ENCODE measurements at regions not wholly inside any gene's neighbourhood (a gene's known extent, or its start where the extent isn't known, plus 50 kb on each side); places are given as distances from the start of the nearest gene placed in this dataset.

GRCh38 chr5:113901718-113902117 lies 388.2 kb downstream of the YTHDC2 start:
- H3K36me3 ChIP-seq: no peaks in the 10 kb centered on the region

GRCh38 chr5:113902917-113903660 lies 389.6 kb downstream of the YTHDC2 start:
- intact Hi-C loops (cut with DNase I): no loop called here
- Histone ChIP-seq H3K4me1 (no peaks in the 10 kb centered on the region), H3K27me3 (no peaks in the 10 kb centered on the region), H3K9me3 (no peaks in the 10 kb centered on the region), H3K36me3 (no peaks in the 10 kb centered on the region), H3K27ac (no peak overlapping the region), H3K4me3 (no peak overlapping the region)
- FAIRE-seq (no peak), DNase-seq (no peak), ATAC-seq (no peak)
- TF ChIP-seq CTCF (IDR thresholded peaks at IDR 0.05): no peak
- WGBS, 2 donors: 45 to 52% methylated on average over 2 of the region's 2 CpGs

More at GRCh38 chr5:113901718-113902117, 388.2 kb downstream of the YTHDC2 start:
- DNase-seq: no peak
- FAIRE-seq: no peak
- no peak for ATAC-seq
- TF ChIP-seq CTCF (IDR thresholded peaks at IDR 0.05): no peak
- intact Hi-C loops (cut with DNase I): no loop called here
- Histone ChIP-seq H3K4me1 (no peaks in the 10 kb centered on the region), H3K9me3 (no peaks in the 10 kb centered on the region), H3K27me3 (no peaks in the 10 kb centered on the region), H3K4me3 (no peak overlapping the region), H3K27ac (no peak overlapping the region)
- WGBS, 2 donors: 38 to 50% methylated on average over 1 of the region's 1 CpG

- H3K4me3 ChIP-seq: no peak overlapping the region
- no peak for ATAC-seq
- no peak for FAIRE-seq
- 61 to 63% methylated on average over 6 of the region's 6 CpGs for WGBS, 2 donors
- H3K4me1 ChIP-seq: no peaks in the 10 kb centered on the region
- DNase-seq: no peak
- no peak for TF ChIP-seq CTCF (IDR thresholded peaks at IDR 0.05)
- intact Hi-C loops (cut with DNase I): no loop called here
- no peaks in the 10 kb centered on the region for H3K36me3 ChIP-seq
- no peaks in the 10 kb centered on the region for H3K9me3 ChIP-seq
- H3K27ac ChIP-seq: no peak overlapping the region
- no peaks in the 10 kb centered on the region for H3K27me3 ChIP-seq
Measured at GRCh38 chr5:113909782-113910181, 396.3 kb downstream of the YTHDC2 start.

- ATAC-seq (no peak), FAIRE-seq (no peak), DNase-seq (no peak)
- Histone ChIP-seq H3K4me1 (no peaks in the 10 kb centered on the region), H3K4me3 (no peak overlapping the region), H3K36me3 (no peaks in the 10 kb centered on the region), H3K27ac (no peak overlapping the region), H3K9me3 (no peaks in the 10 kb centered on the region), H3K27me3 (no peaks in the 10 kb centered on the region)
- WGBS, 2 donors: 42 to 61% methylated on average over 2 of the region's 2 CpGs
- TF ChIP-seq CTCF (IDR thresholded peaks at IDR 0.05): no peak
- intact Hi-C loops (cut with DNase I): no loop called here
Measured at GRCh38 chr5:113917997-113918396, 404.5 kb downstream of the YTHDC2 start.

GRCh38 chr5:113922343-113922742 lies 408.8 kb downstream of the YTHDC2 start:
- ATAC-seq: peak in 2 of 4 donors; percentile 46 to 52
- TF ChIP-seq CTCF (IDR thresholded peaks at IDR 0.05): no peak
- H3K27ac ChIP-seq: no peak overlapping the region
- no peaks in the 10 kb centered on the region for H3K4me1 ChIP-seq
- H3K4me3 ChIP-seq: no peak overlapping the region
- no peaks in the 10 kb centered on the region for H3K36me3 ChIP-seq
- FAIRE-seq: no peak
- H3K27me3 ChIP-seq: no peaks in the 10 kb centered on the region
- intact Hi-C loops (cut with DNase I): no loop called here
- H3K9me3 ChIP-seq: no peaks in the 10 kb centered on the region
- no peak for DNase-seq
- WGBS, 2 donors: 13 to 15% methylated on average over 3 of the region's 3 CpGs
